HEK293T (cell line): ENCODE measurements at regions not wholly inside any gene's neighbourhood (a gene's known extent, or its start where the extent isn't known, plus 50 kb on each side); places are given as distances from the start of the nearest gene placed in this dataset.

Experiments used
- CTCF ChIA-PET: fragments of 350-600 bp; formaldehyde crosslinking; extraction: SDS; loops from one replicate; lab custom pipeline; 2021; ENCODE audit warnings: antibody characterized with exemption, inconsistent platforms; lab: Yijun Ruan, JAX
- POLR2A ChIA-PET: fragments of 350-600 bp; formaldehyde crosslinking; extraction: SDS; loops from one replicate; lab custom pipeline; 2020; ENCODE audit warnings: antibody characterized with exemption, inconsistent platforms; lab: Yijun Ruan, JAX
- DNase-seq: peaks from one replicate; pipeline ENCODE4 v3.0.0; 2012; ENCODE audit warnings: mixed read lengths; ENCODE audit errors: extremely low spot score
- ARNT ChIP-seq: fragments of 450-650 bp; IDR thresholded peaks from 2 replicates; pipeline ENCODE4 v1.6.1; 2017; ENCODE audit warnings: mild to moderate bottlenecking
- BHLHE40 ChIP-seq: fragments of 450-650 bp; IDR thresholded peaks from 2 replicates; pipeline ENCODE4 v1.6.1; 2016; ENCODE audit warnings: mild to moderate bottlenecking, moderate library complexity, borderline replicate concordance
- CTBP1 ChIP-seq: fragments of 450-650 bp; IDR thresholded peaks from 2 replicates; pipeline ENCODE4 v1.6.1; 2016; ENCODE audit warnings: borderline replicate concordance
- ELF4 ChIP-seq: fragments of 450-650 bp; IDR thresholded peaks from 2 replicates; pipeline ENCODE4 v1.6.1; 2017; ENCODE audit warnings: antibody characterized with exemption
- FOXA1 ChIP-seq: fragments of 450-650 bp; IDR thresholded peaks from 2 replicates; pipeline ENCODE4 v1.6.1; 2016; ENCODE audit warnings: mild to moderate bottlenecking
- FOXK2 ChIP-seq: fragments of 450-650 bp; IDR thresholded peaks from 2 replicates; pipeline ENCODE4 v1.6.1; 2016; ENCODE audit warnings: mild to moderate bottlenecking
- FOXM1 ChIP-seq: fragments of 450-650 bp; IDR thresholded peaks from 2 replicates; pipeline ENCODE4 v1.6.1; 2017; ENCODE audit warnings: mild to moderate bottlenecking, borderline replicate concordance
- HDGF ChIP-seq: fragments of 450-650 bp; IDR thresholded peaks from 2 replicates; pipeline ENCODE4 v1.6.1; 2017; ENCODE audit warnings: antibody characterized with exemption, borderline replicate concordance
- L3MBTL2 ChIP-seq: fragments of 450-650 bp; conservative IDR thresholded peaks from 2 replicates; pipeline ENCODE4 v1.6.1; 2016; ENCODE audit warnings: mild to moderate bottlenecking
- LEF1 ChIP-seq: fragments of 450-650 bp; IDR thresholded peaks from 2 replicates; pipeline ENCODE4 v1.6.1; 2017; ENCODE audit warnings: mild to moderate bottlenecking, borderline replicate concordance
- NFRKB ChIP-seq: fragments of 450-650 bp; IDR thresholded peaks from 2 replicates; pipeline ENCODE4 v1.6.1; 2016; ENCODE audit warnings: mild to moderate bottlenecking, moderate library complexity
- PKNOX1 ChIP-seq: fragments of 450-650 bp; IDR thresholded peaks from 2 replicates; pipeline ENCODE4 v1.6.1; 2016
- SP1 ChIP-seq: fragments of 450-650 bp; IDR thresholded peaks from 2 replicates; pipeline ENCODE4 v1.6.1; 2017
- SUZ12 ChIP-seq: fragments of 450-650 bp; IDR thresholded peaks from 2 replicates; pipeline ENCODE4 v1.6.1; 2016; ENCODE audit warnings: mild to moderate bottlenecking
- TARDBP ChIP-seq: fragments of 450-650 bp; IDR thresholded peaks from 2 replicates; pipeline ENCODE4 v1.6.1; 2016
- ZNF384 ChIP-seq: fragments of 450-650 bp; IDR thresholded peaks from 2 replicates; pipeline ENCODE4 v1.6.1; 2016

DNA sequence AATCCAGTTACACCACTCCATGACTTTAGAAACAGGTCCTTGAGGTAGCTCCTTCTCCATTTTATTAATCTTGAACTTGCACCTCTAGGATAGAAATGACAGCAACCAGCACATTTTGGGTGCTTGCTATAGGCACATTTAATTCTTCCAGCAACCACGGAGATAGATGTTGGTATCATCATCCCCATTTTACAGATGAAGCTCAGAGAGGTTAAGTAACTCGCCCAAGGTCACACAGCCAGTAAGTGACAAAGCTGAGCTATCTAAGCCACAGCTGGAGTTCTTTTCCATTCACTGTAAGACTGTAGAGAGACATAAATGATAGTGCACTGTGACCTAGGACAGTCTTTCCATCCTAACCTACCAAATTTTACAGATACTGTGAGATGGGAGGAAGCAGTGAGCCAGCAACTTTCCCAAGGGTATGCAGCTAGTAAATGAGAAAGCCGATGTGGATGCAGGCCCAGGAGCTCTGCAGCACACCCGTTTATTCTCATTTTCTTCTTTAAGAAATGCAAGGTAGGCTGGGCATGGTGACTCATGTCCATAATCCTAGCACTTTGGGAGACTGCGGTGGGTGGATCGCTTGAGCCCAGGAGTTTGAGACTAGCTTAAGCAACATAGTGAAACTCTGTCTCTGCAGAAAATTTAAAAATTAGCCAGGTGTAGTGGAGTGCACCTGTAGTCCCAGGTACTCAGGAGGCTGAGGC, 103.2 kb downstream of the TBX5 start:
- ChIA-PET POLR2A (no interaction called here), CTCF (no interaction called here)
- no peak for TF ChIP-seq TARDBP
- TF ChIP-seq CTBP1 = no peak
- TF ChIP-seq PKNOX1 = no peak
- no peak for TF ChIP-seq L3MBTL2
- TF ChIP-seq FOXA1 = no peak
- TF ChIP-seq ELF4 = no peak
- no peak for DNase-seq

DNA sequence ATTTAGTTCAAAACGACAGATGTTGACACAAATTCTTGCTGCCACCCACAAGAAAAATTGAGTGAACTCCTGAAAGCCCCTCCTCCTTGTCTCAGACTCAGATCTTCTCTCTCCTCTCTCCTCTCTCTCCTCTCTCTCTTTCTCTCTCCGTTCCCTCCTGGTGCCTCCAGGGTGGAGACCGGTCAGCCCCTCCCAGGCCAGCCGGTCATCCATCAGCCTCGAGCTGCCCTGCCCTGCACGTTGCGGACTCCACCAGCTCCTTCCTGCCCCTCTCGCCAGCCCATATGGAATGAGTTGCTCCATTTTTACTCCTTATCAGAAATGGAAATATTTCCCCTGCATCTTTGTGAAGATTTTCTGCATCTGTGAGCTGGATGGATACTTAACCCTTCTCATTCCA, 103.8 kb downstream of the TBX5 start:
- CTCF ChIA-PET = no interaction called here
- no peak for DNase-seq

DNA sequence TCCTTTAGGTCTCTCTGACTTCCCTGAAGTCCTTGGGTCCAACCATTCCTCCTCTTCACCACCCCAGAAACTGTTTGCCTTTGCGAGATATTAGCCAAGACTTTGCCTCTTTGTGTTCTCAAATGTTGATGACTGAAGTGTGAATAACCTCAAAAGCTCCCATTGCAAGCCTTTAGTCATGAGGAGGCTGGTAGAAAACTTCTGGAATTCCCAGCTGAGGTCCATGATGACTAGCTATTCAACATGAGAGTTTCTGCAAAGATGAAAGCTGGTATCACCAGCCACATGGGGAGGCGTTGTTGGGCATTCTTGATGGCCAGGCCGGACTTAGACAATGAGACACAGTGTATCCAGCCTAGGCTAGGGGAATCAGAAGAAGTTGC, 111.7 kb downstream of the TBX5 start:
- no peak for DNase-seq
- POLR2A ChIA-PET = no interaction called here
- TF ChIP-seq FOXM1 (no peak), HDGF (no peak), PKNOX1 (no peak), ELF4 (no peak), ARNT (no peak), L3MBTL2 (no peak), BHLHE40 (no peak), LEF1 (no peak), CTBP1 (no peak), FOXA1 (no peak)
- CTCF ChIA-PET = no interaction called here

More for the DNA sequence above, 103.8 kb downstream of the TBX5 start:
- TF ChIP-seq BHLHE40 (no peak), ARNT (no peak), SUZ12 (no peak), HDGF (no peak), PKNOX1 (no peak), FOXM1 (no peak), FOXA1 (no peak), LEF1 (no peak), L3MBTL2 (no peak), FOXK2 (no peak), NFRKB (no peak), ELF4 (no peak), SP1 (no peak), ZNF384 (no peak)
- POLR2A ChIA-PET = no interaction called here

- CTCF ChIA-PET = no interaction called here
- TF ChIP-seq NFRKB (no peak), TARDBP (no peak), ARNT (no peak), FOXM1 (no peak), SP1 (no peak), BHLHE40 (no peak), SUZ12 (no peak), CTBP1 (no peak), FOXA1 (no peak), PKNOX1 (no peak), LEF1 (no peak), ELF4 (no peak), FOXK2 (no peak), ZNF384 (no peak), HDGF (no peak), L3MBTL2 (no peak)
- POLR2A ChIA-PET = no interaction called here
- DNase-seq = no peak
These were observed 112.2 kb downstream of the TBX5 start for GRCh38 chr12:114293571-114294302.

- ChIA-PET CTCF (no interaction called here), POLR2A (no interaction called here)
- DNase-seq = no peak
- TF ChIP-seq SUZ12 (no peak), HDGF (no peak), L3MBTL2 (no peak)
These were observed 112.9 kb downstream of the TBX5 start for GRCh38 chr12:114293073-114293472.
